C4-2B (cell line): ENCODE measurements at regions not wholly inside any gene's neighbourhood (a gene's known extent, or its start where the extent isn't known, plus 50 kb on each side); places are given as distances from the start of the nearest gene placed in this dataset.

Experiments
- H3K27ac ChIP-seq: fragments of 450-650 bp; 2 replicates; pipeline ENCODE4 v1.5.1; 2017
- ZFX ChIP-seq: fragments of 450-650 bp; IDR thresholded peaks from 2 replicates; pipeline ENCODE4 v1.6.1; 2017
- TF ChIP-seq, protein P1 (sequence below): fragments of 450-650 bp; conservative IDR thresholded peaks from 2 replicates; pipeline ENCODE4 v1.5.1; 2017; ENCODE audit warnings: mild to moderate bottlenecking

DNA sequence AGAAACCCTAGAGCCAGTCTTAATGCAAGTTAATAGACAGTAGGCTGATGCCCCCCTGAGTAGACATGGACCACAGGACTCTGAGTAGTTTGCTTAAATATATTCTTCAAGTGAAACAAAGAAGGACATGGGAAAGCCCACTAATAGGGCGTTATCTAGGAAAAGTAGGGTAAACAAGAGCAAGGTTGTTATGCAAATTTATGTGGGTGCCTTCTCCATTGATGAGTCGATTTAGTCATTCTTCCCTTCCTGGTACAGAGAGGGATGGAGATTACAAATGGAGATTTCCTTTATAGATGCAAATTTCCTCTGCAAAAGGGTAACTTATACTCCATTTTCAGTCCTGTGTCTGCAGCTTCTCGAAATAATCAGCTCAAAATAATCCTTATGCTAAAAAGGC, 262.0 kb downstream of the CD83 start:
- no peak for TF ChIP-seq ZFX
- TF ChIP-seq, protein P1, sequence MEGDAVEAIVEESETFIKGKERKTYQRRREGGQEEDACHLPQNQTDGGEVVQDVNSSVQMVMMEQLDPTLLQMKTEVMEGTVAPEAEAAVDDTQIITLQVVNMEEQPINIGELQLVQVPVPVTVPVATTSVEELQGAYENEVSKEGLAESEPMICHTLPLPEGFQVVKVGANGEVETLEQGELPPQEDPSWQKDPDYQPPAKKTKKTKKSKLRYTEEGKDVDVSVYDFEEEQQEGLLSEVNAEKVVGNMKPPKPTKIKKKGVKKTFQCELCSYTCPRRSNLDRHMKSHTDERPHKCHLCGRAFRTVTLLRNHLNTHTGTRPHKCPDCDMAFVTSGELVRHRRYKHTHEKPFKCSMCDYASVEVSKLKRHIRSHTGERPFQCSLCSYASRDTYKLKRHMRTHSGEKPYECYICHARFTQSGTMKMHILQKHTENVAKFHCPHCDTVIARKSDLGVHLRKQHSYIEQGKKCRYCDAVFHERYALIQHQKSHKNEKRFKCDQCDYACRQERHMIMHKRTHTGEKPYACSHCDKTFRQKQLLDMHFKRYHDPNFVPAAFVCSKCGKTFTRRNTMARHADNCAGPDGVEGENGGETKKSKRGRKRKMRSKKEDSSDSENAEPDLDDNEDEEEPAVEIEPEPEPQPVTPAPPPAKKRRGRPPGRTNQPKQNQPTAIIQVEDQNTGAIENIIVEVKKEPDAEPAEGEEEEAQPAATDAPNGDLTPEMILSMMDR: no peak
- no peak overlapping the region for H3K27ac ChIP-seq

DNA sequence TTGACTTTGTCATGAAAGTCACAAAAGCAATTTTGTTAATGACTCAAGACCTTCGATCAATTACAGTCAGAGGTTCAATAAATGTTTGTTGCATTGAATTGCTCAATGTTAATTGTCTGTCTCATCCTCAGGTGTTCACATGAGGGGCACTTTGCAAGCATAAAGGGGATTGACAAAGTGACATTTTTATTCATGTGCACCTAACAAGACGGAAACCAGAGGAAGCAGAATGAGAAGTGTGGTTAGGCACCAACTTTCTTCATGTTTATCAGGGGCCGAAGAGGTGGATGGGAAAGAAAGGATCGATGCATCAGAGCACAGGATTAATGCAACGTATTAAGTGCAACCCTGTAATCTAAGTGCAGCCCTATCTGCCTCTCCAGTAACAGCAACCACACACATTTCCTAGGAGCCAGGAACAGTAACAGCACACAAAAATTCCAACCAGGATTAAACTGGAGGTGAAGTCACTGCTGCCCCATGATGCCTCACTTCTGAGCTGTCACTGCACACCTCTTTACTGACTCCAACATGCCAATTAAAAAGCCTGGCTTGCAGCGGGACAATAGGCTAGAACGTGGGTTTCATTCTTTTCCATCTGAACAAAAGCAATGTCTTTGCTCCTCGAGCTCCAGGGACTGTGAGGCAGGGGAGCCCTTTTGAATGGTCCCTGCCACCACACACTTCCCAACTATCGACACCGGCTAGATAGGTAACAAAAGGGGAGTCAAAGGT, 262.7 kb downstream of the CD83 start:
- no peak for TF ChIP-seq ZFX
- TF ChIP-seq, protein P1: no peak
- no peak overlapping the region for H3K27ac ChIP-seq

DNA sequence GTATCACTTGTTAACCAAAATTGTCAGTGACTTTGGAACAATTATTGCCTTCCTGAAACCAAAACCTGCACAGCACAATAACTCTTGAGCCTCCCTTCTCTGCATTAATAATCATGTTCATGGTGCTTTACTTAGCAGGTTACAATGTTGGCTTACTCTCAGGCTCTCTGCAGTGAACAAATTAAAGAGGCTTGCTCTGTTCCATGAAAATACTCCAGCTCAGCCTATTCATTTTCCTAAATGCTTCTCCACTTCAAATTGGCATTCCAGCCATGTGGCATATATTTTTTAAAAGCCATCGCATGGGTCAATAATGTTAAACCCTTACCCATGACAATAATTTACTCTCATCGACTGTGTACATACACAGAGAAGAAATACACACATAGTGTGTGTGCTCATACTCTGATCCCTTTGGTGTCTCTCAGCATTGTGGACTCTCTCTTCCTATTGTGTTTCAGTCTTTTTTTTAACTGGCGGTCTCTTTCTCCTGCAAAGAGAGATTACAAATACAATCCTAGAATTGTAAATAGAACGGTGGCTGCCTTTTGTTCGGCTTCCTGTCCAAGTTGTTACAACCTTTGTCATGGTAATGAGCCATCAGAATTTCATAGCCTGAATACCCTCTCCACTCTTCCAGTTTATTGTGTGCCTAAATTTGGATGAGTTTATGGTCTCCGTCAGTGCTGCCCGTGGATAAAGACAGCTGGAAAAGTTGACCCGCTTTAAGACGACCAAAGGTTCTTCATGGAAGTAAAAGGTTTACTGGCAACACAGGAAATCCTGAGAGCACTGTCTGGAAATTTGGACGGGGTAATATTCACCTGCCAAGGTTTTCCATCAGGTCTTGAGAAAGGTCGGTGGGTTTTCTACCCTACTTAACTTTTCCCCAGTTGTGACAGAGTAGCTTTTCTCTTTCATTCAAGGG, 263.6 kb downstream of the CD83 start:
- H3K27ac ChIP-seq: no peak overlapping the region
- TF ChIP-seq ZFX: no peak

DNA sequence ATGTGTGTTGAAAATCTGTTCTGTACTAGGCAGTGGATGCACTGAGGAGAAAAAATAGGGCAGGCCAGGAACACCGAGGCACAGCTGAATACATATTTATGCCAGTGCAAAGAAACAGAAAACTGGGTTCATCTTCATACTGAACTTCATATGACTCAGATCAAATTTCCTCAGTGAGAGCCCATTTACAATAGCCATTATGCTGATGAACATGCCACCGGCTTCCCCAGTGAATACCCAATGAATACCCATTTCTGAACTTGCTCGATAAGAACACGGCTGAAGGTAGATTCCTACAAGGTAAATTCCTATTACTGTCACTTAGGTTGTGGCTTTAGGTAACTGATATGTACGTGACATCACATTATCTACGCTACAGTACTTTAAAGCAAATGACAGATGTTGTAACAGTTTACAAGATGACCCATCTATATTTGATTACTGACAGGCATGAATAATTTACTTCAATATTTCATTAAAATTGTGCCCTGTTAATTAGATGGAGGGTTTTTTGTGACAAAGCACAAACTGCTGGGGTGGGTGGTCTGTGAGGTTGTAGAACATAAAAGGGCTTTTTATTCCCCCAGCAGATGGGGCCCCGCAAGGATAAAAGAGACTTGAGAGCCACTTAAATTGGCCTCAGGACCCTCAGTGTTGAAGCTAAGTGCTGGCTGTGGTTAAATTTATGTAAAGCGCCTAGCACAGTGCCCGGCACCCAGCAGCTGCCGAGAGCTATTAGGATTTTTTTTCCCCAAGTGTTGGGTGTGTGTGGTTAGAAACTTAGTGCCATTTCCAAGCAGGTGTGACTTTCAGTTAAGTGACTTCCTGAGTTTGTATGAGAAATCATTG, 264.5 kb downstream of the CD83 start:
- TF ChIP-seq, protein P1: no peak
- no peak for TF ChIP-seq ZFX

GRCh38 chr6:14382678-14383236, 265.2 kb downstream of the CD83 start:
- TF ChIP-seq, protein P1: no peak
- TF ChIP-seq ZFX: no peak
- no peak overlapping the region for H3K27ac ChIP-seq

More for the DNA sequence above, 264.5 kb downstream of the CD83 start:
- no peak overlapping the region for H3K27ac ChIP-seq

DNA sequence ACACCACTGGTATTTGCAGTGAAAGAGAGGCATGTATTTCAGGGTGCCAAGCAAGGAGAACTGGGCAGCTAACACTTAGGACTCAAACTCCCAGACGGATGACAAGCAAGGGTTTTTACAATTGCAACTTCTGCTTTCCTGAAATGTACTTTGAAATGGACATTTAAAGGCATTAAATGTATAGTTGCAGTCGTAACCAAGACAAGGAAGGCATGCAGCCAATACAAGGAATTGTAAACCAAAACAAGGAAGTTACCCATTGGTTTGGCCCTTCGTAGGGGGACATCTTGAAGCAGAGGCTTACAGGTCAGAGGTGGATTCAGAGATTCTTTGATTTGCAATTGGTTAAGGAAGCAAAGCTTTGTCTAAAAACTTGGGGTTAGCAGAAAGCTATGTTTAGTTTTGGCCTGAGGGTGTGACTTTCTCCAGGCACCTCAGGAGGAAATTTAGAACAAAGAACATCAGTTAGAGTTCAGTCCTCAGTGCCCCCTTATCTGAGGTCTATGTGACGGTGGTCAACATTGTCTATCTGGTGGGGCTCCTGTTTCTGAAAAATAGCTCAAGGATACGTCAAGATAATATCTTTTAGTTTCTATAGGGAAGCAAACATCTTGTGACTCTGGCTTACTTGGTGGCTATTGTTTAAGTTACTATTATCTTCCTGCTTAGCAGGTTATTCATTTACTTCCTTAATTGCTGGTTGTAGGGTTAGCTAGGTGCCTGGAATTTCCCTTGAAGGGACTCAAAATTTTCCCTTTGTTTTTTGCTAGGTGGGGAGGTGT, 266.0 kb downstream of the CD83 start:
- TF ChIP-seq, protein P1: no peak
- TF ChIP-seq ZFX: no peak
- no peak overlapping the region for H3K27ac ChIP-seq
